ENCODE measurements at regions not wholly inside any gene's neighbourhood (a gene's known extent, or its start where the extent isn't known, plus 50 kb on each side); places are given as distances from the start of the nearest gene placed in this dataset.

- TF ChIP-seq CTCF (conservative IDR thresholded peaks at IDR 0.05) (no peak), EZH2 (IDR thresholded peaks at IDR 0.05; ENCODE audit: low read depth) (no peak)
Measured at GRCh38 chr1:72336776-72337175, 54.4 kb upstream of the NEGR1 start.

Measured in PC-9 (cell line).